GM12891 (cell line): ENCODE measurements at regions not wholly inside any gene's neighbourhood (a gene's known extent, or its start where the extent isn't known, plus 50 kb on each side); places are given as distances from the start of the nearest gene placed in this dataset.

Experiments used
- PAX5 ChIP-seq: IDR thresholded peaks from 2 replicates; pipeline ENCODE4 v1.6.1; 2011; ENCODE audit warnings: low read length, moderate library complexity, mild to moderate bottlenecking; ENCODE audit not compliant: insufficient read depth, severe bottlenecking
- POLR2A ChIP-seq: IDR thresholded peaks from 2 replicates; pipeline ENCODE4 v1.6.1; 2011; ENCODE audit warnings: low read depth, low read length, control low read depth
- POLR2AphosphoS5 ChIP-seq: IDR thresholded peaks from 2 replicates; pipeline ENCODE4 v1.6.1; 2011; ENCODE audit warnings: low read depth, low read length, control low read depth
- POU2F2 ChIP-seq: IDR thresholded peaks from 2 replicates; pipeline ENCODE4 v1.6.1; 2011; ENCODE audit warnings: low read depth, mild to moderate bottlenecking, control low read depth, low read length, moderate library complexity
- SPI1 ChIP-seq: IDR thresholded peaks from 2 replicates; pipeline ENCODE4 v1.6.1; 2011; ENCODE audit warnings: low read depth, low read length, control low read depth
- TAF1 ChIP-seq: IDR thresholded peaks from 2 replicates; pipeline ENCODE4 v1.6.1; 2011; ENCODE audit warnings: low read depth, low read length, control low read depth

DNA sequence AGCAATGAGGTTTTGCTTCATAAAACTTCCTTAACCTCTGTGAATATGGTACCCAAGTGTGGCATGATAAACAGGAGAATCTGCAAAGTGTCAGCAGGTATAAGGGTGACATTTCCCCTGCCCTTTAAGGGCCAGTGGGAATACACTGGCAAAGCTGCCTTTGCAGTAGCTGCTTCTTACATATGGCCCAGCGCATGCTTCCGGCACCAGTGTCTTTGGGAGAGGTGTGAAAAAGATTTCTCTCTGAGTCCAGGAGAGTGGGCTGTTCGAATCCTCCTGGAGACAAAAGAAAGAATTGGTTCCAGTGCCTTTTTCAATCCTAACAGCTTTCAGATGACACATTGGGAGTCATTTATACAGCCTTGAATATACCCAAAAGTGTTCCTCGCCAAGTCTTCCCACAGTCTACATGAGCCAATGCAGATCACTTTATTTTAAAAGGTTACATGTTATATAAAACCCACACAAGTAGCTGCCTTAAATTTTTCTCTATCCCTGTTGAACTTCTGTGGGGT, 437.7 kb downstream of the PRKD1 start:
- TF ChIP-seq POLR2A, result no peak
- no peak for TF ChIP-seq TAF1
- no peak for TF ChIP-seq POLR2AphosphoS5
- TF ChIP-seq PAX5, result no peak
- no peak for TF ChIP-seq SPI1
- TF ChIP-seq POU2F2, result no peak
